ENCODE measurements at regions not wholly inside any gene's neighbourhood (a gene's known extent, or its start where the extent isn't known, plus 50 kb on each side); places are given as distances from the start of the nearest gene placed in this dataset.
A peak's percentile ranks its signal among the peaks of the same experiment; 100 is the strongest.

DNA sequence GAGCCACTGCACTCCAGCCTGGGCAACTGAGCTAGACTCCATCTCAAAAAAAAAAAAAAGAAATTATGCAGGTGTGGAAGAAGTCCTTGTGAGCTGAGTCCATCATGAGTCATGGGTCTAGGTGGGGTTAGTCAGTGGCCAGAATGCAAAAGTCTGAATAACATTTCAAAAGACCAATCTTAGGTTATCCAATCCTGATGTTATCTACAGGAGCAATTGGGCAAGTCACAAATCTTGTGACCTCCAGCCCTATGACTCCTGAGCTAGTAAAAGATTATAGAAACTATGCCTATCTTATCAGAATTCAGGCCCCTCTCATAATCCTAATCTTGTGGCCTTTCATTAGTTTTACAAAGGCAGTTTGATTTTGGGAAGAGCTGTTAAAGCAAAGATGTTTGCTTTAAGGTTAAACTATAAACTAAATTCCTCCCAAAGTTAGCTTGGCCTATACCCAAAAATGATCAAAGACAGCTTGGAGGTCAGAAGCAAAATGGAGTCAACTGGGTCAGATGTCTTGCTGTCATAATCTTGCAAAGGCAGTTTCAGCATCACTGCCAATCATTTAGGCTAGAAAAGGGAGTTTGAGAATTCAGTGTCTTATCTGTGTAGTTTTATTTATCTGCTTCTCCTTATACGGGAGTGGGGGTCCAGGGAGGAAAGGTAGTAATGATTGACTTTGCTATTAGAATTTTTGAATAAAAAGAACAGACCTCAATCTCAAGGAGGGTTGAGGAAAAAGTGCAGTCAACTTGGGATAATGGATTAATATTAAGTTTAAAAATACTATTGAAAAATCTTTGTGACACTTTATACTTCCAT lies 71.2 kb upstream of the TRIM24 start:
- Histone ChIP-seq H4K20me1 (ENCODE audit: insufficient read depth) (no peaks in the 10 kb centered on the region), H3K4me3 (ENCODE audit: low read length) (no peak overlapping the region), H2AFZ (ENCODE audit: low read depth, low read length) (no peak overlapping the region), H3K4me2 (ENCODE audit: low read length) (no peak overlapping the region), H3K9ac (ENCODE audit: low read length) (no peak overlapping the region), H3K79me2 (replicated peaks; ENCODE audit: insufficient read depth, low read length) (no peaks in the 10 kb centered on the region), H3K36me3 (ENCODE audit: insufficient read depth, low read length) (no peaks in the 10 kb centered on the region), H3K9me2 (ENCODE audit: insufficient read depth, low read length) (no peaks in the 10 kb centered on the region), H3F3A (ENCODE audit: insufficient read depth, low read length, poor library complexity, severe bottlenecking) (no peaks in the 10 kb centered on the region), H3K27ac (ENCODE audit: low read length) (no peak overlapping the region), H3K27me3 (ENCODE audit: insufficient read depth, low read depth, low read length) (no peaks in the 10 kb centered on the region), H3K9me3 (ENCODE audit: low read length) (no peaks in the 10 kb centered on the region)
- no peak for TF ChIP-seq SMC3 (conservative IDR thresholded peaks at IDR 0.05; ENCODE audit: poor library complexity)
- TF ChIP-seq, protein P1, sequence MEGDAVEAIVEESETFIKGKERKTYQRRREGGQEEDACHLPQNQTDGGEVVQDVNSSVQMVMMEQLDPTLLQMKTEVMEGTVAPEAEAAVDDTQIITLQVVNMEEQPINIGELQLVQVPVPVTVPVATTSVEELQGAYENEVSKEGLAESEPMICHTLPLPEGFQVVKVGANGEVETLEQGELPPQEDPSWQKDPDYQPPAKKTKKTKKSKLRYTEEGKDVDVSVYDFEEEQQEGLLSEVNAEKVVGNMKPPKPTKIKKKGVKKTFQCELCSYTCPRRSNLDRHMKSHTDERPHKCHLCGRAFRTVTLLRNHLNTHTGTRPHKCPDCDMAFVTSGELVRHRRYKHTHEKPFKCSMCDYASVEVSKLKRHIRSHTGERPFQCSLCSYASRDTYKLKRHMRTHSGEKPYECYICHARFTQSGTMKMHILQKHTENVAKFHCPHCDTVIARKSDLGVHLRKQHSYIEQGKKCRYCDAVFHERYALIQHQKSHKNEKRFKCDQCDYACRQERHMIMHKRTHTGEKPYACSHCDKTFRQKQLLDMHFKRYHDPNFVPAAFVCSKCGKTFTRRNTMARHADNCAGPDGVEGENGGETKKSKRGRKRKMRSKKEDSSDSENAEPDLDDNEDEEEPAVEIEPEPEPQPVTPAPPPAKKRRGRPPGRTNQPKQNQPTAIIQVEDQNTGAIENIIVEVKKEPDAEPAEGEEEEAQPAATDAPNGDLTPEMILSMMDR (IDR thresholded peaks at IDR 0.05; ENCODE audit: poor library complexity, severe bottlenecking): no peak
- no peak for TF ChIP-seq RAD21 (conservative IDR thresholded peaks at IDR 0.05)
- TF ChIP-seq POLR2AphosphoS5 (IDR thresholded peaks at IDR 0.05): no peak
- no peak for TF ChIP-seq EZH2 (IDR thresholded peaks at IDR 0.05; ENCODE audit: borderline replicate concordance, insufficient read depth, low read length, poor library complexity, severe bottlenecking)
- no peak for TF ChIP-seq EP300 (conservative IDR thresholded peaks at IDR 0.05; ENCODE audit: poor library complexity, severe bottlenecking)
- TF ChIP-seq, protein P2, sequence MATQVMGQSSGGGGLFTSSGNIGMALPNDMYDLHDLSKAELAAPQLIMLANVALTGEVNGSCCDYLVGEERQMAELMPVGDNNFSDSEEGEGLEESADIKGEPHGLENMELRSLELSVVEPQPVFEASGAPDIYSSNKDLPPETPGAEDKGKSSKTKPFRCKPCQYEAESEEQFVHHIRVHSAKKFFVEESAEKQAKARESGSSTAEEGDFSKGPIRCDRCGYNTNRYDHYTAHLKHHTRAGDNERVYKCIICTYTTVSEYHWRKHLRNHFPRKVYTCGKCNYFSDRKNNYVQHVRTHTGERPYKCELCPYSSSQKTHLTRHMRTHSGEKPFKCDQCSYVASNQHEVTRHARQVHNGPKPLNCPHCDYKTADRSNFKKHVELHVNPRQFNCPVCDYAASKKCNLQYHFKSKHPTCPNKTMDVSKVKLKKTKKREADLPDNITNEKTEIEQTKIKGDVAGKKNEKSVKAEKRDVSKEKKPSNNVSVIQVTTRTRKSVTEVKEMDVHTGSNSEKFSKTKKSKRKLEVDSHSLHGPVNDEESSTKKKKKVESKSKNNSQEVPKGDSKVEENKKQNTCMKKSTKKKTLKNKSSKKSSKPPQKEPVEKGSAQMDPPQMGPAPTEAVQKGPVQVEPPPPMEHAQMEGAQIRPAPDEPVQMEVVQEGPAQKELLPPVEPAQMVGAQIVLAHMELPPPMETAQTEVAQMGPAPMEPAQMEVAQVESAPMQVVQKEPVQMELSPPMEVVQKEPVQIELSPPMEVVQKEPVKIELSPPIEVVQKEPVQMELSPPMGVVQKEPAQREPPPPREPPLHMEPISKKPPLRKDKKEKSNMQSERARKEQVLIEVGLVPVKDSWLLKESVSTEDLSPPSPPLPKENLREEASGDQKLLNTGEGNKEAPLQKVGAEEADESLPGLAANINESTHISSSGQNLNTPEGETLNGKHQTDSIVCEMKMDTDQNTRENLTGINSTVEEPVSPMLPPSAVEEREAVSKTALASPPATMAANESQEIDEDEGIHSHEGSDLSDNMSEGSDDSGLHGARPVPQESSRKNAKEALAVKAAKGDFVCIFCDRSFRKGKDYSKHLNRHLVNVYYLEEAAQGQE (IDR thresholded peaks at IDR 0.05; ENCODE audit: borderline replicate concordance): no peak
- TF ChIP-seq MXI1 (conservative IDR thresholded peaks at IDR 0.05; ENCODE audit: poor library complexity, severe bottlenecking): no peak
- no peak for TF ChIP-seq TAF1 (IDR thresholded peaks at IDR 0.05; ENCODE audit: low read depth)

DNA sequence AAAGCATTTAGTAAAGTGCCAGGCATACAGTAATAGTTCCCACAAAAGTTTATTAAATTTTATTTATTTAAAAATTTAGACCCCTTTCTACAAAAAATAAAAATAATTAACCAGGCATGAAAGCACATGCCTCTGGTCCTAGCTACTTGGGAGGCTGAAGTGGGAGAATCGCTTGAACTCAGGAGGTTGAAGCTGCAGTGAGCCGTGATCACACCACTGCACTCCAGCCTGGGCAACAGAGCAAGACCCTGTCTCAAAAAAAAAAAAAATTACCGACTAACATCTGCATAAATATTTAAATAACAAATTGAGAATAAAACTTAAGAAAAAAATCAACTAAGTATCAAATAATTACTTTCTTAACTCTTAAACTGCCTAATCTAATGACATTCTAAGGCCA lies 64.3 kb upstream of the TRIM24 start:
- H2AFZ ChIP-seq (ENCODE audit: low read depth, low read length): no peak overlapping the region
- H3F3A ChIP-seq (ENCODE audit: insufficient read depth, low read length, poor library complexity, severe bottlenecking): no peaks in the 10 kb centered on the region
- no peak overlapping the region for H3K9ac ChIP-seq (ENCODE audit: low read length)
- H3K9me2 ChIP-seq (ENCODE audit: insufficient read depth, low read length): no peaks in the 10 kb centered on the region
- no peaks in the 10 kb centered on the region for H3K79me2 ChIP-seq (replicated peaks; ENCODE audit: insufficient read depth, low read length)
- no peak overlapping the region for H3K4me2 ChIP-seq (ENCODE audit: low read length)
- no peak overlapping the region for H3K4me3 ChIP-seq (ENCODE audit: low read length)
- H4K20me1 ChIP-seq (ENCODE audit: insufficient read depth): no peaks in the 10 kb centered on the region
- H3K27me3 ChIP-seq (ENCODE audit: insufficient read depth, low read depth, low read length): no peaks in the 10 kb centered on the region
- no peaks in the 10 kb centered on the region for H3K36me3 ChIP-seq (ENCODE audit: insufficient read depth, low read length)
- H3K9me3 ChIP-seq (ENCODE audit: low read length): no peaks in the 10 kb centered on the region
- TF ChIP-seq SMC3 (conservative IDR thresholded peaks at IDR 0.05; ENCODE audit: poor library complexity) (no peak), RAD21 (conservative IDR thresholded peaks at IDR 0.05) (no peak), POLR2AphosphoS5 (IDR thresholded peaks at IDR 0.05) (no peak), MXI1 (conservative IDR thresholded peaks at IDR 0.05; ENCODE audit: poor library complexity, severe bottlenecking) (no peak), TAF1 (IDR thresholded peaks at IDR 0.05; ENCODE audit: low read depth) (no peak), EP300 (conservative IDR thresholded peaks at IDR 0.05; ENCODE audit: poor library complexity, severe bottlenecking) (no peak), EZH2 (IDR thresholded peaks at IDR 0.05; ENCODE audit: borderline replicate concordance, insufficient read depth, low read length, poor library complexity, severe bottlenecking) (no peak)
- TF ChIP-seq, protein P1 (IDR thresholded peaks at IDR 0.05; ENCODE audit: poor library complexity, severe bottlenecking): no peak
- TF ChIP-seq, protein P2 (IDR thresholded peaks at IDR 0.05; ENCODE audit: borderline replicate concordance): no peak
- peak overlapping the region; percentile 38 for H3K27ac ChIP-seq (ENCODE audit: low read length)

Measured in neural cell (in vitro differentiated cells).